ENCODE measurements at regions not wholly inside any gene's neighbourhood (a gene's known extent, or its start where the extent isn't known, plus 50 kb on each side); places are given as distances from the start of the nearest gene placed in this dataset.

DNA sequence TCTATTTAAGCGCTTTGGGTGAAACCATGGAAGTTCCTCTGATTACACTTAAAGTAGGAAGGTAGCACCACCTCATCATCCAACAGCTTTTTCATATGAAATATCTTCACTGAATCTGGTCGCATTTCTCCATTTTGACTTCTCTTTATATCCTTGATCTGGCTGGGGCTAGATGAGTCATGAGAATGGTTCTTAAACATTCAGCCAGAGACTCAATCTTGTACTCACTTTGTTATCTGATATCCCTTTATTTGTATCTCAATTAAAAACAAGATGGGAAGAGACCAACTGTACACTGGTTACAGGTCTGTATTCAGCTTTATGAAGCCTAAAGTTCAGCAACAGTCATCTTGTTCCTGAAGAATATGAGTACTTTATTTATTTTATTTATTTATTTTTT is 84.9 kb downstream of the CBLL2 start:
- H3K4me1 ChIP-seq (ENCODE audit: control insufficient read depth, insufficient read depth, low read length), result peaks cover 19% of the 10 kb centered on the region
- H3K4me3 ChIP-seq (ENCODE audit: low read depth, low read length), result no peak overlapping the region
- H3K9ac ChIP-seq (ENCODE audit: low read length), result no peak overlapping the region
- H3K9me3 ChIP-seq (ENCODE audit: control insufficient read depth, insufficient read depth, low read depth, low read length), result 0 out of 2 replicates have a peak, but pooled peaks cover 4% of the 10 kb centered on the region
- H3K27me3 ChIP-seq (ENCODE audit: control insufficient read depth, insufficient read depth, low read length), result peaks cover 4% of the 10 kb centered on the region; the same call in 1 of the 2 replicates
- no peak overlapping the region for H3K27ac ChIP-seq (ENCODE audit: low read depth, low read length)
- H3K36me3 ChIP-seq (ENCODE audit: control insufficient read depth, insufficient read depth, low read length), result no peaks in the 10 kb centered on the region

- Histone ChIP-seq H3K9me3 (ENCODE audit: control insufficient read depth, insufficient read depth, low read depth, low read length) (0 out of 2 replicates have a peak, but pooled peaks cover 4% of the 10 kb centered on the region), H3K27ac (ENCODE audit: low read depth, low read length) (no peak overlapping the region), H3K36me3 (ENCODE audit: control insufficient read depth, insufficient read depth, low read length) (no peaks in the 10 kb centered on the region), H3K27me3 (ENCODE audit: control insufficient read depth, insufficient read depth, low read length) (no peaks in the 10 kb centered on the region; the same call in 1 of the 2 replicates), H3K4me1 (ENCODE audit: control insufficient read depth, insufficient read depth, low read length) (no peaks in the 10 kb centered on the region), H3K9ac (ENCODE audit: low read length) (no peak overlapping the region), H3K4me3 (ENCODE audit: low read depth, low read length) (no peak overlapping the region)
These were observed 87.4 kb downstream of the CBLL2 start for GRCh38 chrX:22360129-22360528.

DNA sequence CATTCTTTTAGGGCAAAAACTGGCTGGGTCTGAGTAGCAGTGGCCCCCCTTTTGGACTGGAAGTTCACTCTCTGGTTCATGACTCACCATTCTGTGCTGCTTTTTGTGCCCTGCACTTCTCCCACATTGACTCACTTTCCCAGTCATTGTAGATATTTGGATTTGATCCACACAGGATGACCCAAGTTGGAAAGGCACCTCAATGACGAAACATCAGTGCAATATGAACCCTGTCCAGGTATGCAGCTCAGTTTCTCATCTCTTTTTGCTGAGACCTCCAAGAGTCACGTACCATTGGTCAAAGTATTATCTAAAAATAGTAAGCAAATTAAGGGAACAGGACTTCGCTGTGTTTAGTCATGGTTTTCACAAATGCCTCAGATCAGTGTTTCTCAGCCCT is 92.7 kb downstream of the CBLL2 start:
- Histone ChIP-seq H3K27ac (ENCODE audit: low read depth, low read length) (no peak overlapping the region), H3K4me3 (ENCODE audit: low read depth, low read length) (no peak overlapping the region)

DNA sequence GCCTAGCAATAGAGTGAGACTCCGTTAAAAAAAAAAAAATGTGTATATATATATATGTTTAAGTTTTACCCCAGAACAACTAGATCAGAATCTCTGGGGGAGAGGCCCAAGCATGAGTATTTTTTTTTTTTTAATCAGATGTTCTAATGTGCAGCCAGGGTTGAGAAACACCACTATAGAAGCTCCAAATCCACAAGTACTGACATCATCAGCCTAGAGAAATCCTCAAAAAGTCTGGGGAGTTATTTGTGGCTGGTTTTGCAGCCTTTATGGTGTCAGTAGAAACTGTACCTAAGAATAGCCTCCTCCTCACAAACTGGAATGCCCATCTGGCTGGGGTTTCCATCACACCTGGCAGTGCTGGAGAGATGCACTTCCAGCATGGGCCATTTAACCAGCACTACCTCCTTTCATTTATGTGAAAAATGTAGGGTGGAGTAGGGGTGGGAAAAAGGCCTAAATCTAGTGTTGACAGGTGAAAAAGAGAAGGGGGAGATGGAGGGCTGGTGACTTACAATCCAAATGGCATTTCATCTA is 93.5 kb downstream of the CBLL2 start:
- no peak overlapping the region for H3K27ac ChIP-seq (ENCODE audit: low read depth, low read length)
- no peaks in the 10 kb centered on the region for H3K4me1 ChIP-seq (ENCODE audit: control insufficient read depth, insufficient read depth, low read length)
- H3K9ac ChIP-seq (ENCODE audit: low read length), result no peak overlapping the region
- no peaks in the 10 kb centered on the region; the same call in 1 of the 2 replicates for H3K27me3 ChIP-seq (ENCODE audit: control insufficient read depth, insufficient read depth, low read length)
- H3K36me3 ChIP-seq (ENCODE audit: control insufficient read depth, insufficient read depth, low read length), result no peaks in the 10 kb centered on the region
- no peak overlapping the region for H3K4me3 ChIP-seq (ENCODE audit: low read depth, low read length)
- H3K9me3 ChIP-seq (ENCODE audit: control insufficient read depth, insufficient read depth, low read depth, low read length), result no peaks in the 10 kb centered on the region

More for the DNA sequence above, 92.7 kb downstream of the CBLL2 start:
- Histone ChIP-seq H3K9me3 (ENCODE audit: control insufficient read depth, insufficient read depth, low read depth, low read length) (no peaks in the 10 kb centered on the region), H3K36me3 (ENCODE audit: control insufficient read depth, insufficient read depth, low read length) (no peaks in the 10 kb centered on the region), H3K4me1 (ENCODE audit: control insufficient read depth, insufficient read depth, low read length) (no peaks in the 10 kb centered on the region), H3K27me3 (ENCODE audit: control insufficient read depth, insufficient read depth, low read length) (no peaks in the 10 kb centered on the region; the same call in 1 of the 2 replicates), H3K9ac (ENCODE audit: low read length) (no peak overlapping the region)

GRCh38 chrX:22366906-22367305 is 94.2 kb downstream of the CBLL2 start:
- no peaks in the 10 kb centered on the region for H3K36me3 ChIP-seq (ENCODE audit: control insufficient read depth, insufficient read depth, low read length)
- no peaks in the 10 kb centered on the region for H3K9me3 ChIP-seq (ENCODE audit: control insufficient read depth, insufficient read depth, low read depth, low read length)
- H3K4me3 ChIP-seq (ENCODE audit: low read depth, low read length), result no peak overlapping the region
- no peak overlapping the region for H3K9ac ChIP-seq (ENCODE audit: low read length)
- H3K27ac ChIP-seq (ENCODE audit: low read depth, low read length), result no peak overlapping the region
- H3K27me3 ChIP-seq (ENCODE audit: control insufficient read depth, insufficient read depth, low read length), result no peaks in the 10 kb centered on the region; the same call in 1 of the 2 replicates
- H3K4me1 ChIP-seq (ENCODE audit: control insufficient read depth, insufficient read depth, low read length), result no peaks in the 10 kb centered on the region

DNA sequence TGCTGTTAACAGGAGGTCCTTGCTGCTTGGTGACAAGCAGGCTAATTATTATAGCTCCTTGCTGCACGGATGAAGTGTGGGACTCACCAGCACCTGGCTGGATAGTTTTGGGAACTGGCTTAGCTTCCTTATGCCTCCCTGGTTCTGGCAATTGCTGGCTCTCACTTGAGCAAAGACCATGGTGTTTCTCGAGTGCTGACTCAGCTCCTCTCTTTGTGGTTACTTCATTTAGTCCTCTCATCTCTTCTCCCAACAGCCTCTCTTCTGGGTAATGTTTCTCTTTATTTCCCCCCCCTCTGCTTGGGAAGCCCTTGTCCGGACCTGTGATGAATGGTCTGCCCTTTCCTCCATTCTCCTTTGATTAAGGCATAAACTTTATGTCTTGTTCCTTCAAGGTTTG is 100.4 kb downstream of the CBLL2 start:
- Histone ChIP-seq H3K27ac (ENCODE audit: low read depth, low read length) (no peak overlapping the region), H3K4me3 (ENCODE audit: low read depth, low read length) (no peak overlapping the region), H3K9me3 (ENCODE audit: control insufficient read depth, insufficient read depth, low read depth, low read length) (no peaks in the 10 kb centered on the region), H3K36me3 (ENCODE audit: control insufficient read depth, insufficient read depth, low read length) (no peaks in the 10 kb centered on the region), H3K9ac (ENCODE audit: low read length) (no peak overlapping the region), H3K4me1 (ENCODE audit: control insufficient read depth, insufficient read depth, low read length) (no peaks in the 10 kb centered on the region), H3K27me3 (ENCODE audit: control insufficient read depth, insufficient read depth, low read length) (no peaks in the 10 kb centered on the region; the same call in 1 of the 2 replicates)

- Histone ChIP-seq H3K4me3 (ENCODE audit: low read depth, low read length) (no peak overlapping the region), H3K27me3 (ENCODE audit: control insufficient read depth, insufficient read depth, low read length) (no peaks in the 10 kb centered on the region; the same call in 1 of the 2 replicates), H3K9me3 (ENCODE audit: control insufficient read depth, insufficient read depth, low read depth, low read length) (no peaks in the 10 kb centered on the region), H3K27ac (ENCODE audit: low read depth, low read length) (no peak overlapping the region), H3K4me1 (ENCODE audit: control insufficient read depth, insufficient read depth, low read length) (no peaks in the 10 kb centered on the region), H3K9ac (ENCODE audit: low read length) (no peak overlapping the region), H3K36me3 (ENCODE audit: control insufficient read depth, insufficient read depth, low read length) (no peaks in the 10 kb centered on the region)
These were observed 101.1 kb downstream of the CBLL2 start for GRCh38 chrX:22373766-22374165.

GRCh38 chrX:22376369-22376768 is 103.7 kb downstream of the CBLL2 start:
- H3K4me1 ChIP-seq (ENCODE audit: control insufficient read depth, insufficient read depth, low read length), result no peaks in the 10 kb centered on the region
- H3K4me3 ChIP-seq (ENCODE audit: low read depth, low read length), result no peak overlapping the region
- H3K36me3 ChIP-seq (ENCODE audit: control insufficient read depth, insufficient read depth, low read length), result no peaks in the 10 kb centered on the region
- no peak overlapping the region for H3K9ac ChIP-seq (ENCODE audit: low read length)
- no peaks in the 10 kb centered on the region for H3K9me3 ChIP-seq (ENCODE audit: control insufficient read depth, insufficient read depth, low read depth, low read length)
- H3K27ac ChIP-seq (ENCODE audit: low read depth, low read length), result no peak overlapping the region
- no peaks in the 10 kb centered on the region for H3K27me3 ChIP-seq (ENCODE audit: control insufficient read depth, insufficient read depth, low read length)

DNA sequence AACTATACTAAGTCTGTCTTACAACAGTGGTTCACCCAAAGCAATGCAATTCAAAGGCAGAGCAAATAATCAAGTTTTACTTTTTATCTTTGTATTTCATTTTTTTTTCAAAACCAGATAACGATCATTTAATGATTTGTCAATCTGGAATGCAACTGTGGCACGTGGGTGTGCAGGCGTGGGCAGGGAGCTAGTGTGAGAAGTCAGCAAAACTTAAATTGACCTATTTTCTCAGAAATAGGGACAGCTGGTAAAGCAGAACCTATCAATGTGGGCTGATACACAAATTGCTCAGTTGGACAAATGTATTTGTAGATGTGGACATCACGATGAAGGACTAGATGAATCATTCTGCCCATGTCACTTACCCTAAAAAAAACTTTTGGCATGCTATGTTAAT is 105.6 kb downstream of the CBLL2 start:
- no peaks in the 10 kb centered on the region for H3K9me3 ChIP-seq (ENCODE audit: control insufficient read depth, insufficient read depth, low read depth, low read length)
- H3K27me3 ChIP-seq (ENCODE audit: control insufficient read depth, insufficient read depth, low read length), result no peaks in the 10 kb centered on the region
- no peak overlapping the region for H3K4me3 ChIP-seq (ENCODE audit: low read depth, low read length)
- no peak overlapping the region for H3K9ac ChIP-seq (ENCODE audit: low read length)
- H3K27ac ChIP-seq (ENCODE audit: low read depth, low read length), result no peak overlapping the region
- no peaks in the 10 kb centered on the region for H3K36me3 ChIP-seq (ENCODE audit: control insufficient read depth, insufficient read depth, low read length)
- no peaks in the 10 kb centered on the region for H3K4me1 ChIP-seq (ENCODE audit: control insufficient read depth, insufficient read depth, low read length)

- H3K9ac ChIP-seq (ENCODE audit: low read length), result no peak overlapping the region
- no peaks in the 10 kb centered on the region for H3K36me3 ChIP-seq (ENCODE audit: control insufficient read depth, insufficient read depth, low read length)
- no peak overlapping the region for H3K27ac ChIP-seq (ENCODE audit: low read depth, low read length)
- no peak overlapping the region for H3K4me3 ChIP-seq (ENCODE audit: low read depth, low read length)
- 0 out of 2 replicates have a peak, but pooled peaks cover 2% of the 10 kb centered on the region for H3K4me1 ChIP-seq (ENCODE audit: control insufficient read depth, insufficient read depth, low read length)
- H3K27me3 ChIP-seq (ENCODE audit: control insufficient read depth, insufficient read depth, low read length), result no peaks in the 10 kb centered on the region; the same call in 1 of the 2 replicates
- no peaks in the 10 kb centered on the region for H3K9me3 ChIP-seq (ENCODE audit: control insufficient read depth, insufficient read depth, low read depth, low read length)
These were observed 111.3 kb downstream of the CBLL2 start for GRCh38 chrX:22383988-22384387.

GRCh38 chrX:22389556-22390179 is 117.0 kb downstream of the CBLL2 start:
- Histone ChIP-seq H3K9ac (ENCODE audit: low read length) (no peak overlapping the region), H3K4me3 (ENCODE audit: low read depth, low read length) (no peak overlapping the region), H3K36me3 (ENCODE audit: control insufficient read depth, insufficient read depth, low read length) (no peaks in the 10 kb centered on the region), H3K27ac (ENCODE audit: low read depth, low read length) (no peak overlapping the region), H3K4me1 (ENCODE audit: control insufficient read depth, insufficient read depth, low read length) (peaks cover 14% of the 10 kb centered on the region; the same call in 1 of the 2 replicates), H3K27me3 (ENCODE audit: control insufficient read depth, insufficient read depth, low read length) (no peaks in the 10 kb centered on the region; the same call in 1 of the 2 replicates), H3K9me3 (ENCODE audit: control insufficient read depth, insufficient read depth, low read depth, low read length) (no peaks in the 10 kb centered on the region)
